ENCODE measurements at regions not wholly inside any gene's neighbourhood (a gene's known extent, or its start where the extent isn't known, plus 50 kb on each side); places are given as distances from the start of the nearest gene placed in this dataset.
"Not testable (repeated sequence)": the region's sequence is repeated elsewhere in the genome, so short reads cannot be mapped to it uniquely, and the experiment has no call there.

DNA sequence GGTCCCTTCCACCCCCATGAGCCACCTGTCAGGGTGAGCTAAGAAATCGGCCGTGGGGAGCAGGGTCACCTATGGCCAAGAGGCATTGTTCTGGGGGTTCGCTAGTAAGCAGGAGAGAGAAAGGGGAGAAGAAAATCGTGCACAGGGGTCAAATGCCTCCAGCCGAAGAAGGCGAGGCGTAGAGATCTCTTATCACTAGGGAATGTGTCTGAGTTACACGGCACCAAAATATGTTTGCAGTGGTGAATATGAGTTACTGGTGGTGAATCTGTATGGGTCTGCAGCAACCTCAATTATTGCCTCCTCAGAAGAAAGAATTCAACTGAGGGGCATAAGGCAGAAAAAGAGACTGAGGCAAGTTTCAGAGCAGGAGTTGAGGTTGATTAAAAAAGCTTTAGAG lies 54.2 kb upstream of the RABGAP1L start:
- TF ChIP-seq CTCF (IDR thresholded peaks at IDR 0.05) = no peak
- H3K36me3 Mint-ChIP-seq (ENCODE audit: low read depth) = no peaks in the 10 kb centered on the region
- no peak overlapping the region for H3K27ac Mint-ChIP-seq
- peaks cover 12% of the 10 kb centered on the region for H3K27me3 Mint-ChIP-seq (ENCODE audit: insufficient read depth)
- DNase-seq = no peak
- no peaks in the 10 kb centered on the region for H3K4me1 Mint-ChIP-seq (ENCODE audit: low read depth)
- H3K4me3 Mint-ChIP-seq = no peak overlapping the region
- H3K9me3 Mint-ChIP-seq = no peaks in the 10 kb centered on the region

DNA sequence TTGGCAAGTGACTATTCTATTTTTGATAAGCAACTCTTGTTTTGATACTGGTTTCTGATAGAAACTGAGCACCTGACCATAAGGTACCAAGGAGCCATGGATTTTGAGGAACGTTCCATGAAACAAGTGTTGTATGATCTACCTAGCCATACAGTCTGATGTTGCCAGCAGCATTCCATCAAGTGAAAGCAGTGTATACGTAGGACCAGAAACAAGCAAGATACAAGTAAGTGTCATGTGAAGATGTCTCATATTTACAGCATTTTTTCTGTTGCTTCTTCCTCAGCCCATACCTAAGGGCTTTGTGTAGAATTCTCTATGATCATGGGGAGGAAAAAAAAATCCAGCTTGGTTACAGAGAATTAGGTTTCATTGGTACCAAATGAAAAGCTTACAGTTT lies 55.6 kb upstream of the RABGAP1L start:
- Mint-ChIP-seq H3K36me3 (ENCODE audit: low read depth) (no peaks in the 10 kb centered on the region), H3K4me1 (ENCODE audit: low read depth) (no peaks in the 10 kb centered on the region), H3K9me3 (no peaks in the 10 kb centered on the region), H3K4me3 (no peak overlapping the region), H3K27me3 (ENCODE audit: insufficient read depth) (peaks cover 12% of the 10 kb centered on the region; the same call in 1 of the 2 replicates), H3K27ac (no peak overlapping the region)
- no peak for TF ChIP-seq CTCF (IDR thresholded peaks at IDR 0.05)
- DNase-seq = no peak

- not testable (repeated sequence) for H3K36me3 Mint-ChIP-seq (ENCODE audit: low read depth); H3K9me3 Mint-ChIP-seq; DNase-seq; H3K27ac Mint-ChIP-seq; H3K4me1 Mint-ChIP-seq (ENCODE audit: low read depth); H3K27me3 Mint-ChIP-seq (ENCODE audit: insufficient read depth); H3K4me3 Mint-ChIP-seq
Observed at GRCh38 chr1:174101976-174102375, 57.3 kb upstream of the RABGAP1L start.

DNA sequence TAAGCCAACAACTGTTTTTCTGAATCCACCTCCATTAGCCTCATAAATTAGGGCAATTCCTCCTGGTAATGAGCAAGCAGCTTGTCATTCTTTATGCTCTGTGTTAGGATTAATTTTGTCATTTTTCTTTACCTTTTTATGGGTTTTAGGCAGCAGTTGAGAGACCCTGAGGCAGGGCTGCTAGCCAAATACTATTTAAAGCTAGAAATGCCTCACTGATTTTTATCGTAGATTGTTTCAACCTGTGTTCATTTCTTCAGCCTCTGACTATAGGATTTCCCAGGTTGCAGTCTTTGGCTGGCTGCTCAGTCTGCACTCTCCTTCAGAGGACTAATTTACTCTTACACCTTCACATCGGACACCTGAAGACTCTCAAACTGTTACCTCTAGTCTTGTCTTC lies 61.9 kb upstream of the RABGAP1L start:
- H3K4me1 Mint-ChIP-seq (ENCODE audit: low read depth) = no peaks in the 10 kb centered on the region
- TF ChIP-seq CTCF (IDR thresholded peaks at IDR 0.05) = no peak
- no peaks in the 10 kb centered on the region for H3K36me3 Mint-ChIP-seq (ENCODE audit: low read depth)
- DNase-seq = no peak
- H3K9me3 Mint-ChIP-seq = no peaks in the 10 kb centered on the region
- H3K27ac Mint-ChIP-seq = no peak overlapping the region
- no peak overlapping the region for H3K4me3 Mint-ChIP-seq
- H3K27me3 Mint-ChIP-seq (ENCODE audit: insufficient read depth) = peaks cover 7% of the 10 kb centered on the region

DNA sequence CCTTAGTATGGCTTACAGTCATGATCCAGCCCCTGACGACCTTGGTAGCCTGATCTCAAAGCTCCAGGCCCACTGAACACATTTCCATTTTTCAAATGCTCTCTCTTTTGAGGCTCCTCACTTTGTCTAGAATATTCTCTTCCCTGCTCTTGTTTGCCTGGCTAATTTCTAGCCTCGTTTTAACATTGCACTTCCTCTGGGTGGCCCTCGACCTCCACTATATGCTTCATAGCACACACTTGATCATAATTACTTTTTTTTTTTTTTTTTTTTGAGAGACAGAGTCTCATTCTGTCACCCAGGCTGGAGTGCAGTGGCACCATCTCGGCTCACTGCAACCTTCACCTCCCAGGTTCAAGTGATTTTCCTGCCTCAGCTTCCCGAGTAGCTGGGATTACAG lies 65.5 kb upstream of the RABGAP1L start:
- DNase-seq; H3K4me1 Mint-ChIP-seq (ENCODE audit: low read depth); H3K9me3 Mint-ChIP-seq; H3K4me3 Mint-ChIP-seq; H3K36me3 Mint-ChIP-seq (ENCODE audit: low read depth); H3K27ac Mint-ChIP-seq: not testable (repeated sequence)
- peaks cover 11% of the 10 kb centered on the region for H3K27me3 Mint-ChIP-seq (ENCODE audit: insufficient read depth)

DNA sequence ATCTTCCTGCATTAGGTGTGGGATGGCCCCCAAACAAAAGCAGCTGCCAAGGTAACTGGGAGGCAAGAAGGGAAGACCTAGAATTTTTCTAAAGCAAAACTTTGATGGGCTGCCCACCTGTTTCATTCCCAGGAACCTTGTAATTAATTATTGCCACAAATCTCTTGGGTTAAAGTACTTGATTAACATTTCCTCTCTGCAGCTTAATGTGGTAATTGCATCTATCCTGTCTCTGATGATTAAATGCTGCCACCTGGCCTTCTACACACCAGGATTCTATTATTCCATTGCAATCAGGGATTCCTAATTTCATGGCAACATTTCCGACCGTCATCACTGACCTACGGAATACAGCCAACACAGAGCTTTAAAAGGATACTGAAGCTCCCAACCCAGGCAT lies 68.3 kb upstream of the RC3H1 start:
- Mint-ChIP-seq H3K27me3 (ENCODE audit: insufficient read depth) (peaks cover 4% of the 10 kb centered on the region; the same call in 1 of the 2 replicates), H3K9me3 (peaks cover 4% of the 10 kb centered on the region; the same call in 1 of the 2 replicates), H3K36me3 (ENCODE audit: low read depth) (no peaks in the 10 kb centered on the region), H3K27ac (no peak overlapping the region), H3K4me3 (no peak overlapping the region), H3K4me1 (ENCODE audit: low read depth) (no peaks in the 10 kb centered on the region)
- no peak for TF ChIP-seq CTCF (IDR thresholded peaks at IDR 0.05)
- no peak for DNase-seq

DNA sequence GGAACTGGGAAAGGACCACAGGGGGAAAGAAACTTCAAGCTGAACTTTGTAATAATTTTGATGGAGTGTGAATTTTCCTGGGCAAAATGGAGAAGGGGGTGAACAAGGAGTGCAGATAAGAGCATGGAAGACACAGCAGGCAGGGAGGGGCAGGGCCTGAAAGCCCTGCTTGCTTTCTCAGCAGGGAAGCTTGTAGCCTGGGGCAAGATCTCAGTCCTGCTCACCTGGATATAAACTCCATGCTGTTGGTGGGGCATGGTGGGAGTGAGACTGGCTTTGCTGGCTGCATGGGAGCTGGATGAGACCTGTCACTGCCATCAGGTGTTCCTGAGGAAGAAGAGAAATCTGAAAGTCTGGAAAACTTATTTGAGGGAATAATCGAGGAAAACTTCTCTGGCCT lies 58.7 kb upstream of the RC3H1 start:
- peaks cover 9% of the 10 kb centered on the region; the same call in 1 of the 2 replicates for H3K4me1 Mint-ChIP-seq (ENCODE audit: low read depth)
- no peak for DNase-seq
- no peaks in the 10 kb centered on the region for H3K9me3 Mint-ChIP-seq
- H3K27ac Mint-ChIP-seq = no peak overlapping the region
- H3K36me3 Mint-ChIP-seq (ENCODE audit: low read depth) = no peaks in the 10 kb centered on the region
- TF ChIP-seq CTCF (IDR thresholded peaks at IDR 0.05) = no peak
- peaks cover 9% of the 10 kb centered on the region for H3K27me3 Mint-ChIP-seq (ENCODE audit: insufficient read depth)
- H3K4me3 Mint-ChIP-seq = no peak overlapping the region
